KMS-11 (cell line): ENCODE measurements at regions not wholly inside any gene's neighbourhood (a gene's known extent, or its start where the extent isn't known, plus 50 kb on each side); places are given as distances from the start of the nearest gene placed in this dataset.

Source experiments
- H2AFZ ChIP-seq: fragments of 200-600 bp; sonication (generic); 2 replicates; pipeline ENCODE4 v1.6.1; 2016; ENCODE audit warnings: antibody characterized with exemption, mixed run types, low read depth
- H3K27ac ChIP-seq: fragments of 200-600 bp; sonication (generic); 2 replicates; pipeline ENCODE4 v1.6.1; 2016; ENCODE audit warnings: mild to moderate bottlenecking, mixed run types
- H3K27me3 ChIP-seq: fragments of 200-600 bp; sonication (generic); 2 replicates; pipeline ENCODE4 v1.6.1; 2017; ENCODE audit warnings: mild to moderate bottlenecking, low read depth, mixed run types, moderate library complexity; ENCODE audit not compliant: insufficient read depth
- H3K36me3 ChIP-seq: fragments of 200-600 bp; sonication (generic); 2 replicates; pipeline ENCODE4 v1.6.1; 2017; ENCODE audit warnings: mild to moderate bottlenecking, mixed run types; ENCODE audit not compliant: insufficient read depth
- H3K4me1 ChIP-seq: fragments of 200-600 bp; sonication (generic); 2 replicates; pipeline ENCODE4 v1.6.1; 2016; ENCODE audit warnings: mild to moderate bottlenecking, low read depth, mixed run types; ENCODE audit not compliant: poor library complexity, severe bottlenecking
- H3K4me2 ChIP-seq: fragments of 200-600 bp; sonication (generic); 2 replicates; pipeline ENCODE4 v1.7.0; 2016; ENCODE audit warnings: mild to moderate bottlenecking, mixed run types
- H3K4me3 ChIP-seq: fragments of 200-600 bp; sonication (generic); IDR thresholded peaks from 2 replicates; pipeline ENCODE4 v1.6.1; 2017; ENCODE audit warnings: low read depth, low read length, mixed read lengths; ENCODE audit not compliant: insufficient read depth
- H3K79me2 ChIP-seq: fragments of 200-600 bp; sonication (generic); 2 replicates; pipeline ENCODE4 v1.6.1; 2016; ENCODE audit warnings: low read depth, mixed run types; ENCODE audit not compliant: insufficient read depth
- H3K9ac ChIP-seq: fragments of 200-600 bp; sonication (generic); 2 replicates; pipeline ENCODE4 v1.6.1; 2016; ENCODE audit warnings: mild to moderate bottlenecking, mixed run types
- H4K20me1 ChIP-seq: fragments of 200-600 bp; sonication (generic); 2 replicates; pipeline ENCODE4 v1.6.1; 2016; ENCODE audit warnings: mild to moderate bottlenecking, mixed run types; ENCODE audit not compliant: insufficient read depth
- TF ChIP-seq, protein P1 (sequence below): fragments of 200-600 bp; sonication (generic); conservative IDR thresholded peaks from 2 replicates; pipeline ENCODE4 v1.6.1; 2017; ENCODE audit warnings: low read depth, mild to moderate bottlenecking, antibody characterized with exemption, low read length, moderate library complexity, mixed read lengths

DNA sequence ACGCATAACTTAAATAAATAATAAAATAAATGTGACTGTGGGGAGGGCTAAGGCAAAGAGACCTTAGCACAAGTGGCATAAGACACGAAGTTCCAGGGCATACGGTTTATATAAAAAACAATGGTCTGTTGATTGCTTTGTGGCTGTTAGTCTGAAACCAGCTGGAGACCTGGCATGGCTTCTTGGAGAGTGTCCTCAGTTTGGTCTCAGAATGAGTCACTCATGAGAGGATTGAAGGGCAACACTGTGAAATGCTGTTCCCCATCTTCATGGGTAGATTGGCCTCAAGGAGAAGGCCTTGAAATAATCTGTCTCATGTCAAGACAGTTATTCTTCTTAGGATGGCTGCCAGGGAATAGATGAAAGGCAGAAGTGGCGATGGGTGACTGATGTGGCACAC lies 62.2 kb downstream of the SOX2 start:
- no peak overlapping the region for H3K9ac ChIP-seq
- no peaks in the 10 kb centered on the region for H3K4me1 ChIP-seq
- H3K27me3 ChIP-seq: no peaks in the 10 kb centered on the region
- H2AFZ ChIP-seq: no peak overlapping the region
- H4K20me1 ChIP-seq: no peaks in the 10 kb centered on the region
- H3K36me3 ChIP-seq: no peaks in the 10 kb centered on the region
- H3K79me2 ChIP-seq: no peaks in the 10 kb centered on the region
- H3K27ac ChIP-seq: no peak overlapping the region
- no peak overlapping the region for H3K4me3 ChIP-seq
- TF ChIP-seq, protein P1, sequence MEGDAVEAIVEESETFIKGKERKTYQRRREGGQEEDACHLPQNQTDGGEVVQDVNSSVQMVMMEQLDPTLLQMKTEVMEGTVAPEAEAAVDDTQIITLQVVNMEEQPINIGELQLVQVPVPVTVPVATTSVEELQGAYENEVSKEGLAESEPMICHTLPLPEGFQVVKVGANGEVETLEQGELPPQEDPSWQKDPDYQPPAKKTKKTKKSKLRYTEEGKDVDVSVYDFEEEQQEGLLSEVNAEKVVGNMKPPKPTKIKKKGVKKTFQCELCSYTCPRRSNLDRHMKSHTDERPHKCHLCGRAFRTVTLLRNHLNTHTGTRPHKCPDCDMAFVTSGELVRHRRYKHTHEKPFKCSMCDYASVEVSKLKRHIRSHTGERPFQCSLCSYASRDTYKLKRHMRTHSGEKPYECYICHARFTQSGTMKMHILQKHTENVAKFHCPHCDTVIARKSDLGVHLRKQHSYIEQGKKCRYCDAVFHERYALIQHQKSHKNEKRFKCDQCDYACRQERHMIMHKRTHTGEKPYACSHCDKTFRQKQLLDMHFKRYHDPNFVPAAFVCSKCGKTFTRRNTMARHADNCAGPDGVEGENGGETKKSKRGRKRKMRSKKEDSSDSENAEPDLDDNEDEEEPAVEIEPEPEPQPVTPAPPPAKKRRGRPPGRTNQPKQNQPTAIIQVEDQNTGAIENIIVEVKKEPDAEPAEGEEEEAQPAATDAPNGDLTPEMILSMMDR: no peak
- no peak overlapping the region for H3K4me2 ChIP-seq

DNA sequence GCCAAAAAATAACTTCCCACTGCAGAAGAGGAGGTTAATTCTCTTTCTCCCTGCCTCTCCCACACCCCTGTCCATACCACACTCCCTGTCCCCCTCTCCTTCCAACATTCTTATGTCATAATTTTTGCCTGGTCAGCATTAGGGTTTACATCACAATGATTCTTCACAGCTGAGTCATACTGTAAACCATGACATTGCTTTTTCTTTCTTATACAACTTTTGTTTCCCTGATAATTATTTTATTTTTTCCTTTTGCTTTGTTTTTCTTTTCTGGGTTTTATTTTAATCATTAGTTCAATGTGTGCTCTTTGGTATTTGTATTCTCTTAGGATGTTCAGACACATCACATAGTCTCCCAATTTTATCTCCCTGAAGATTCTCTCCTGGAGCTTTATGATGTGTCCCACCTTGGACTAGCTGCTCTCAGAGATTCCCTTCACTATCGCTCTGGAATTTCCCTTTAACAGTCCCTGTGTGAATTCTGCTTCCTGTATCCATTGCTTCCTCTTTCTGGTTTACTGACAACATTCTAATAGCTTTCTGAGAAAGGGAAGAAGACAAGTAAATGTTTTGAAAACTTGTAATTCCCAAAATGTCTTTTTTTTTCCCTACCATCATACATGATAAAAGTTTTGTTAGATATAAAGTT lies 70.7 kb downstream of the SOX2 start:
- Histone ChIP-seq H2AFZ (no peak overlapping the region), H3K27ac (no peak overlapping the region), H3K36me3 (no peaks in the 10 kb centered on the region)

DNA sequence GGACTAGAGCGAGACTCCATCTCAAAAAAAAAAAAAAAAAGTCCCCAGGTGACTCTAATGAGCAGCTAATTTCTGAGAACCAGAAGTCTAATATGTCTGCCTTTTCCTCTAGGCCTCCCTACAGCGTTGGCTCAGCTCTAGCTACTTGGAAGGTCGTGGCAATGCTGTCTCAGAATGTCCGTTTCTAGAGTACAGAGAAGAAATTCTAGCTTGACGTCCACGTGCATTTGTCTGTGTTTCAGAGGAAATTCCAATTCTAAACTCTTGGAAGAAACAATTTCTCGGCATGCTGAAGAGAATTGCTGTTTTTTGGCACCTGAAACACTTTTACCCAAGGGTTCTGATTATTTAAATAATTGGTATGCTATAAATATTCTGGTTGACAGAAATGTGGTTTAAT lies 78.8 kb downstream of the SOX2 start:
- no peaks in the 10 kb centered on the region for H3K4me1 ChIP-seq
- no peak overlapping the region for H3K9ac ChIP-seq
- no peaks in the 10 kb centered on the region for H3K27me3 ChIP-seq
- H4K20me1 ChIP-seq: no peaks in the 10 kb centered on the region
- no peak overlapping the region for H3K4me2 ChIP-seq
- no peak overlapping the region for H3K4me3 ChIP-seq
- H2AFZ ChIP-seq: no peak overlapping the region
- no peaks in the 10 kb centered on the region for H3K79me2 ChIP-seq
- H3K27ac ChIP-seq: no peak overlapping the region
- no peaks in the 10 kb centered on the region for H3K36me3 ChIP-seq
- TF ChIP-seq, protein P1: no peak

More for the DNA sequence above, 70.7 kb downstream of the SOX2 start:
- H3K79me2 ChIP-seq: no peaks in the 10 kb centered on the region
- no peak overlapping the region for H3K9ac ChIP-seq
- H3K27me3 ChIP-seq: no peaks in the 10 kb centered on the region
- H4K20me1 ChIP-seq: no peaks in the 10 kb centered on the region
- TF ChIP-seq, protein P1: no peak
- no peak overlapping the region for H3K4me2 ChIP-seq
- no peak overlapping the region for H3K4me3 ChIP-seq
- H3K4me1 ChIP-seq: no peaks in the 10 kb centered on the region

DNA sequence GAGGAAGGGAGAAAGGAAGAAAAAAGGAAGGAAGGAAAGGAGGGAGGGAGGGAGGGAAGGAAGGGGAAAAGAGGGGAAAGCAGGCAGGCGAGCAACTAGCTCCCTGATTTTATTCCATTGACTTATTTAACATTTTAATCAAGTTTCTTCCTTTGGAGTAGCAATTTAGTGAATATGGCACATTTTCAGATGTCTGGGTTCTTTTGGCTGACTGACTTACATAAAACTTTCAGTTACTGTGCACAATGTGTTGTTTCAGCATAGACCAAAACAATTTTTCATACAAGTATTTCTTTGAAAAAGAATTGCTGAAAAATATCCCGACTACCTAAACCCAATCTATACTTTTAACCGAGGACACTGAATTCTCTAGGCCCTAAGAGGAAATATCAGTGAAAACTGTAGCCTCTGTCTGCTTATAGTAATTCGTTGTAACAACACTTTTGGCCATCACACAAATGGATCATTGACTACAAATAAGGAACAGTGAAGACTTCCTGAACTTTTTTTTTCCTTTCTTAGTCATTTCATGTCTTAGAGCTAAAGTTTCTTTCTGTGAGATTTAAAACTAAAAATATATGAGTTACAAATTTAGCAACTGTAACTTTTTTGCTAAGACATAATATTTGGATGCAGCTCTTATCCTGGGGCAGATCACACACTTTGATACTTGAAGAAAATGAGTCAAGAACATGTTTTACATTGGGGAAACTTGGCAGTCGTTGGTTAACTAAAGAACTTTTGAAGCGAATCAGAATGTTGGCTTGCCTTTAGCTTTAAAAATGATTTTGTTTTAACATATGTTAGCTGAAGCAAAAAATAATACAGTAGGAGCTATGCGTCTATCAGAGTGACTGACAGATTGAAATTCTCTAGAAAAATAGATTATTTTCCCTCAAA lies 79.6 kb downstream of the SOX2 start:
- H4K20me1 ChIP-seq: no peaks in the 10 kb centered on the region

More for the DNA sequence above, 79.6 kb downstream of the SOX2 start:
- no peaks in the 10 kb centered on the region for H3K27me3 ChIP-seq
- H3K4me1 ChIP-seq: no peaks in the 10 kb centered on the region
- no peak overlapping the region for H2AFZ ChIP-seq
- no peak overlapping the region for H3K4me3 ChIP-seq
- H3K27ac ChIP-seq: no peak overlapping the region
- H3K4me2 ChIP-seq: no peak overlapping the region
- no peaks in the 10 kb centered on the region for H3K36me3 ChIP-seq
- H3K9ac ChIP-seq: no peak overlapping the region
- H3K79me2 ChIP-seq: no peaks in the 10 kb centered on the region
- TF ChIP-seq, protein P1: no peak
